GM21390 (cell line): ENCODE measurements at regions not wholly inside any gene's neighbourhood (a gene's known extent, or its start where the extent isn't known, plus 50 kb on each side); places are given as distances from the start of the nearest gene placed in this dataset.

Source experiments
- ATAC-seq: cut with Tn5 transposase; IDR thresholded peaks from one replicate; pipeline ENCODE4 v1.9.1; 2021; ENCODE audit not compliant: unreplicated experiment

GRCh38 chr5:143732402-143732801, 79.6 kb upstream of the HMHB1 start:
- no peak for ATAC-seq

GRCh38 chr5:143730112-143730801, 81.7 kb upstream of the HMHB1 start:
- no peak for ATAC-seq

DNA sequence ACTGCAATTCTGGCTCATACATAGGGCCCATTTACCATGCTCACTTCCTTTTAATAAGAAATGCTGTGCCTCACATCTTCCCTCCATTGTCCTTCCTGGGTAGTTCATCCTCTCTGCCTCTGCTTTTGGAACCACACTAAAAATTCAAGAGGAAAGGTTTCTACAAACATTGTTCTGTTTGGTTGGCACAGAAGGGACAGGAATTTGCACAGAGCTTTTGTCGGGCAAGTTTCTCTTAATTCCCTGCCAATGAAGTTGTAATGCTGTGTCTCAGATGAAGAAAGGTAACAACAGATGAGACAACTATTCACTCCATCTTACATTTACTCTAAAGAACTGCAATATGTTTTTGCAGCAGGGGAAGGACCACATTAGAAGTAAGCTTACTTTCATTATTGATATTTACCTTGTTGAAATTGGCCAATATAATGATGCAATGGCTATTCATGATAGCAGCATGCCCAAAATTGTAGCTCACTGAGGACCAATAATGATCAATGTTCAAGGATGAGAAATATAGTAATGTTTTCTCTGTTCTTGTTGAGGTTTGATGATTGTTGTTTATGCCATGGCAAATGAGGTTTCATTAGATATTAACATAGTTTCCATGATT, 82.5 kb upstream of the HMHB1 start:
- ATAC-seq, result no peak

GRCh38 chr5:143723159-143723558, 88.8 kb upstream of the HMHB1 start:
- ATAC-seq, result no peak

GRCh38 chr5:143721925-143722324, 90.0 kb upstream of the HMHB1 start:
- ATAC-seq, result no peak

DNA sequence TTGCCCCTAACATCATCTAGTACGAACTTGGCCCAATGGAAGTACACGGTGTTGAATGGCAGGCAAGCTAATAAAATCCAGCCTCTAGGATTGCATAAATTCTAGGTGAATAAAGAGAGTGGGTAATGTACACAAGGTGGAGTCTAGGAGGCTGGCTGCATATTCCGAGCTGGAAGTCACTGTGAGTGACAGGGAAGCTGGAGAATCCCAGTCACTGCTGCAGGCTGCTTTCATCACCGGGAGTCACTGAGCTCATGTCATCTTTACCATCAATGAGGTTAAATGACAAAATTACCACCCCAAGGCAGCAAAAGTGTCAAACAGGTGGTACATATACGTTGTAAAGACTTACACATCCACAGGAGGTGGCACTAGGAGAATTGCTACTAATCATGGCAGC, 91.3 kb upstream of the HMHB1 start:
- no peak for ATAC-seq

- no peak for ATAC-seq
Measured at GRCh38 chr5:143717400-143717799, 94.6 kb upstream of the HMHB1 start.

DNA sequence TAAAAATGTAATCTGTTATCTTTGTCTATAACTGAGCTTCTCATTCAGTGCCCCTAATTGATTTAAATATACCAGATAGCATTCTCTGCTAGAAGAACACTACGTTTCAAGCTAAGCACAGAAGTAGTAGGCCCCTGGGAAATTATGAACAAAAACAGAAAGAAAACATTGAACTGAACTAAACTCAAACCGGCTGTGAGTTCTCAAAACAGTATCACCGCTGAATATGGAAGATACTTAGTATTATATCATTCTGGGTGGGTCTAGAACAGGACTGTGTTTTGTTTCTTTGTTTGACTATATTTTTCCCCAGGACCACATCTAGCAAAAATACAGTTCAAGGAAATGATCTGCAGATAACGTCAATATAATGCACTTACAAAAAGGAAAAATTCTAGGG, 95.1 kb upstream of the HMHB1 start:
- ATAC-seq, result no peak

GRCh38 chr5:143715616-143716015, 96.3 kb upstream of the HMHB1 start:
- no peak for ATAC-seq

GRCh38 chr5:143714629-143715028, 97.3 kb upstream of the HMHB1 start:
- peak; percentile 82 for ATAC-seq

GRCh38 chr5:143713047-143714003, 98.6 kb upstream of the HMHB1 start:
- no peak for ATAC-seq

GRCh38 chr5:143708672-143709071, 103.3 kb upstream of the HMHB1 start:
- no peak for ATAC-seq

- ATAC-seq, result no peak
Measured at GRCh38 chr5:143707806-143708205, 104.2 kb upstream of the HMHB1 start.

GRCh38 chr5:143705381-143705780, 106.6 kb upstream of the HMHB1 start:
- ATAC-seq, result no peak

GRCh38 chr5:143703659-143704058, 108.3 kb upstream of the HMHB1 start:
- no peak for ATAC-seq

- no peak for ATAC-seq
Measured at GRCh38 chr5:143701493-143701892, 110.5 kb upstream of the HMHB1 start.

DNA sequence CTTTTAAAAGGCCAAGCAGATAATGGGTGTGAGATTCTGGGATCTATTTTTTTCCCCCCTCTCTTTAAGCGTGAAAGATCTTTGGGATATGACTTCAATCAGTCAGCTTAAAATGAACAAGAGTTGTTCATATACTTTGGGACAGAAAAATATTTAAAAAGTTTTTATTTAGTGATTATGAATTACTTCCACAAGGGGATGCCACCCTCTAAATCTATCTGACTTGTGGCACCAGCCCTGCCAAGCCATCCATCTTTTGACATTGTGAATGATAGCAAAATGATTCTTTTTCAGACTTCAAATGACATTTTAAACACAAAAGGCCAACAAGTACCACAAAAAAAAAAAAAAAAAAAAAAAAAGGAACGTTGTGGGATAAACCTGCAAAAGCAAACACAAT, 111.0 kb upstream of the HMHB1 start:
- ATAC-seq, result no peak

GRCh38 chr5:143699121-143699520, 112.8 kb upstream of the HMHB1 start:
- ATAC-seq, result no peak

DNA sequence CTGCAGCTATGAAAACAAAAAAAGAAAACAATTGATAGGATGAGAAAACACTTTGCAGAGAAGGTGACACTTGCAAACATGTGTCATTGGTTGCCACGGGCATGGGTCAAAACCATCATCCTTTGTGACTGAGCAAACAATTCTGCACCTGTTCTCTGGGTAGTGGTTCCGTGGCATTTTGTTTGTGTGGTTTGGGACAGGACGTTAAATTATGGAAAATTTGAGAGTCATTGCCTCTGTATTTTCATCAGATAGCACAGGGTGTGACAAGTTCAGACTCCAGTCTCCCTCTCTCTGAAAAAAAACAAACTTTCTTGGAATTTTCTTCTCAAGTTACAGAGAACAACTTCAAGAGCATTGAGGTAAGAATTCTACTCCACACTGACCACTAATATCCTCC, 113.4 kb upstream of the HMHB1 start:
- ATAC-seq, result no peak

DNA sequence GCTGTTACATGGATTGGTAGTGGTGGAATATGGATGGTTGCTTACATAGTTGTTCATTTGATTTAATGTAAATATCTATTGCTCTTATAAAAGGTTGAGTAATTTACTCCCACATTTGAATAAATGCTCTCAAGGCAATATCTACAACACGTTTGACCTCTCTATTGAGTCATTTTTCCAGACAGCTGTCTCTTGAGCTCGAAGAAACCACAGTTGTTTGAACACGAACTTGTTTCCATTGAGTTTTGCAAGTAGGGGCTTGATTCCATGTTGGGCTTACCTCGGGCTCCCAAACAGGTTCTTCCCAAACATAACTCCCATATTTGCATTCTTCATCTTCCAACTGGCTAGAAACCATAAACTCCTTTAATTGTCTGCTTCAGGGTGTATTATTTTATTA, 115.0 kb upstream of the HMHB1 start:
- no peak for ATAC-seq

DNA sequence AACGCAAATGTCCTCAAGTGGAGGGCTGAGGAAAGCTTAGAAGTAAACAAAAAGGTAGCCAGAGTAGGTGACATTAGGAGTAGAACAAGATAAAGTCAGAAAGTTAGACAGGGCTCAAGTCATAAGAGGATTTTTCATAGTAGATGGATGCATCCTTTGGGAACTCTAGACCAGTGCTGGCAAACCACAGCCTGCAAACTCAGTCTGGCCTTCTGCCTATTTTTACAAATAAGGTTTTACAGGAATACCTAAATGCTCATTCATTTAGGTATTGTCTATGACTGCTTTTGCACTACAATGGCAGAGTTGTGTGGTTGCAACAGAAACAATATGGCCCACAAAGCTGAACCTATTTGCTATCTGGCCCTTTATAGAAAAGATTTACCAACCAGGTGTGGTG, 116.0 kb upstream of the HMHB1 start:
- no peak for ATAC-seq
